Endodermal cell (in vitro differentiated cells): ENCODE measurements at regions not wholly inside any gene's neighbourhood (a gene's known extent, or its start where the extent isn't known, plus 50 kb on each side); places are given as distances from the start of the nearest gene placed in this dataset.

ENCODE experiments used
- DNase-seq: peaks from one replicate; pipeline ENCODE4 v3.0.0-alpha.2; 2017
- H3K27ac ChIP-seq: 2 replicates; pipeline ENCODE4 v1.5.1; 2013; ENCODE audit warnings: mild to moderate bottlenecking, low read depth, low read length, moderate library complexity
- H3K27me3 ChIP-seq: 2 replicates; pipeline ENCODE4 v1.6.1; 2013; ENCODE audit warnings: mild to moderate bottlenecking, low read length, moderate library complexity; ENCODE audit not compliant: insufficient read depth, control insufficient read depth, poor library complexity, severe bottlenecking
- H3K36me3 ChIP-seq: 2 replicates; pipeline ENCODE4 v1.7.0; 2013; ENCODE audit warnings: mild to moderate bottlenecking, low read length, moderate library complexity; ENCODE audit not compliant: control insufficient read depth, insufficient read depth
- H3K4me1 ChIP-seq: one replicate; pipeline ENCODE4 v1.7.0; 2013; ENCODE audit warnings: low read length; ENCODE audit not compliant: control insufficient read depth, insufficient read depth
- H3K4me3 ChIP-seq: 2 replicates; pipeline ENCODE4 v1.5.1; 2013; ENCODE audit warnings: mild to moderate bottlenecking, low read length, moderate library complexity
- H3K9ac ChIP-seq: 2 replicates; pipeline ENCODE4 v1.6.1; 2013; ENCODE audit warnings: mild to moderate bottlenecking, low read length, moderate library complexity; ENCODE audit not compliant: poor library complexity, severe bottlenecking; ENCODE audit errors: extremely low read depth
- H3K9me3 ChIP-seq: 2 replicates; pipeline ENCODE4 v1.6.1; 2013; ENCODE audit warnings: mild to moderate bottlenecking, low read length, moderate library complexity; ENCODE audit not compliant: control insufficient read depth
- H3K27ac Mint-ChIP-seq: 2 replicates; pipeline ENCODE4 v1.8.0; 2020; ENCODE audit warnings: mixed read lengths
- H3K27me3 Mint-ChIP-seq: 2 replicates; pipeline ENCODE4 v1.8.0; 2021; ENCODE audit warnings: mild to moderate bottlenecking, mixed read lengths; ENCODE audit not compliant: insufficient read depth
- H3K36me3 Mint-ChIP-seq: 2 replicates; pipeline ENCODE4 v1.8.0; 2020; ENCODE audit warnings: low read depth, mixed read lengths
- H3K4me1 Mint-ChIP-seq: 2 replicates; pipeline ENCODE4 v1.8.0; 2020; ENCODE audit warnings: mixed read lengths
- H3K4me3 Mint-ChIP-seq: 2 replicates; pipeline ENCODE4 v1.8.0; 2020; ENCODE audit warnings: mild to moderate bottlenecking, moderate library complexity, mixed read lengths
- H3K9me3 Mint-ChIP-seq: 2 replicates; pipeline ENCODE4 v1.8.0; 2020; ENCODE audit warnings: mild to moderate bottlenecking, mixed read lengths
- CTCF ChIP-seq: fragments of 200-600 bp; sonication (generic); conservative IDR thresholded peaks from 2 replicates; pipeline ENCODE4 v1.5.0; 2021; ENCODE audit warnings: antibody characterized with exemption, mild to moderate bottlenecking
- WGBS, 2 experiments: methylation state at CpG; one replicate each; pipeline versions ENCODE4 v1.1.5 to v1.1.7; 2013; ENCODE audit warnings: missing lambda C conversion rate in 2 of 2, mixed read lengths in 1 of 2; ENCODE audit not compliant: insufficient coverage in 1 of 2, insufficient read length in 1 of 2; 5-methylcytosine and 5-hydroxymethylcytosine counted together

GRCh38 chr16:16867973-16868372, 489.0 kb downstream of the NPIPA7 start:
- Histone ChIP-seq H3K4me1 (no peaks in the 10 kb centered on the region), H3K9ac (no peak overlapping the region), H3K36me3 (no peaks in the 10 kb centered on the region), H3K27me3 (no peaks in the 10 kb centered on the region), H3K27ac (no peak overlapping the region), H3K4me3 (no peak overlapping the region), H3K9me3 (no peaks in the 10 kb centered on the region)
- H3K36me3 Mint-ChIP-seq: no peaks in the 10 kb centered on the region
- peaks cover 28% of the 10 kb centered on the region for H3K4me1 Mint-ChIP-seq
- peaks cover 32% of the 10 kb centered on the region for H3K27me3 Mint-ChIP-seq
- H3K4me3 Mint-ChIP-seq: no peak overlapping the region
- 51 to 55% methylated on average over 7 of the region's 7 CpGs for WGBS, 2 experiments
- TF ChIP-seq CTCF: no peak
- no peaks in the 10 kb centered on the region for H3K9me3 Mint-ChIP-seq
- no peak overlapping the region for H3K27ac Mint-ChIP-seq
- DNase-seq: peak; percentile 79

- no peaks in the 10 kb centered on the region for H3K9me3 Mint-ChIP-seq
- Histone ChIP-seq H3K4me3 (no peak overlapping the region), H3K9ac (no peak overlapping the region), H3K4me1 (no peaks in the 10 kb centered on the region), H3K9me3 (no peaks in the 10 kb centered on the region), H3K36me3 (no peaks in the 10 kb centered on the region), H3K27ac (no peak overlapping the region), H3K27me3 (no peaks in the 10 kb centered on the region)
- no peaks in the 10 kb centered on the region for H3K36me3 Mint-ChIP-seq
- TF ChIP-seq CTCF: no peak
- H3K27ac Mint-ChIP-seq: peak overlapping the region; percentile 76
- peaks cover 32% of the 10 kb centered on the region for H3K27me3 Mint-ChIP-seq
- DNase-seq: no peak
- no peak overlapping the region for H3K4me3 Mint-ChIP-seq
- WGBS, 2 experiments: 74% methylated on average over 2 of the region's 2 CpGs; no CpG with 5 or more reads in 1 of the 2 experiments
- H3K4me1 Mint-ChIP-seq: peaks cover 20% of the 10 kb centered on the region
Measured at GRCh38 chr16:16868727-16869126, 489.8 kb downstream of the NPIPA7 start.

GRCh38 chr16:16869746-16870145, 490.8 kb downstream of the NPIPA7 start:
- Histone ChIP-seq H3K36me3 (no peaks in the 10 kb centered on the region), H3K4me1 (no peaks in the 10 kb centered on the region), H3K9me3 (no peaks in the 10 kb centered on the region), H3K4me3 (no peak overlapping the region), H3K27me3 (no peaks in the 10 kb centered on the region), H3K27ac (no peak overlapping the region), H3K9ac (no peak overlapping the region)
- H3K9me3 Mint-ChIP-seq: no peaks in the 10 kb centered on the region
- no peak for TF ChIP-seq CTCF
- H3K27ac Mint-ChIP-seq: no peak overlapping the region
- no peaks in the 10 kb centered on the region for H3K36me3 Mint-ChIP-seq
- H3K27me3 Mint-ChIP-seq: peaks cover 31% of the 10 kb centered on the region
- DNase-seq: no peak
- WGBS, 2 experiments: 92 to 99% methylated on average over 2 to 5 of the region's 5 CpGs
- H3K4me3 Mint-ChIP-seq: no peak overlapping the region
- peaks cover 16% of the 10 kb centered on the region for H3K4me1 Mint-ChIP-seq
